ENCODE measurements at regions not wholly inside any gene's neighbourhood (a gene's known extent, or its start where the extent isn't known, plus 50 kb on each side); places are given as distances from the start of the nearest gene placed in this dataset.
"Not testable (repeated sequence)": the region's sequence is repeated elsewhere in the genome, so short reads cannot be mapped to it uniquely, and the experiment has no call there.

DNA sequence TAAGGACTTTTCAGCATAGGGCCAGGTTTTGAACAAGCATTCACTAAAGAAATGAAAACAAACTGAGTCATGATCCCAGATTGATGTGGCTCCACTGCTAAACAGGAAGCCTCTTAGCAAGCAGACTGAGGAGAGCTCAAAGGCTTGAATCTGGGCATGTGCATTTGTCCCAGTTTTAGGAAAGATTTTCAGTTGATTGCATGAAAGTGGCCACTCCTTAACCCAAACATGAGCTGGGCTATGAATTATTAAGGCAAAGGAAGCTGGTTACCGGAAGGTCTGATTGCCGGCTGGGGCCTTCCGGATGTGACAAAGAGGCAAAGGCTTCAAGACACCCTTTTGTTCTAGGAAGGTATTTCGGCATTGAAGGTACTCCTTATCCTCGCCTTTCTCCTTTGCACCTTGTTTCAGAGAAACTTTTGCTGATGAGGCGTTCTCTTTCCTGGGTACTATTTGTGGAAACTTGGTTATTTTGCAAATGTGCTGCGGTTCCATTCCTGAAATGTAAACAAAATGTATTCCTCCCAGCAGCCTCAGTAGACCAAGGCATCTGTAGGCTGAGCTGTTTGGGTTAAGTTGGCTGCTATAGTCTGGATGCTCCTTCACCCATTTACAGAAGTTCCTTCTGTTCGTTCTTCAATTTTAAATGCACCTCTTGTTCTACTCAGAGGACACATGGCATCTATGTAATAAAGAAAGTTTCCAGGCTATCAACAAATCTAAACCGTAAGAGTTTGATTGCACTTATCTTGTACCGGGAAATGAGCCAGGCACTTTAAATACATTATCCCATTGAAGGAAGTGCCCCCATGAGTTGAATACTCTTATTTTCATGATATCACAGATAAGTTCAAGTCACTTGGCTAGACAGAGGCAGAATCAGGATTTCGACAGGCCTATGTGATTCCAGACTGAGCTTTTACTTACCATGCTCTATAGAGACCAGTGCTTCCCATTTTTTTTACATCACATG lies 115.6 kb upstream of the METAP2 start:
- H3K27ac ChIP-seq, result no peak overlapping the region
- intact Hi-C loops (cut with DNase I), result no loop called here
- no peaks in the 10 kb centered on the region for H3K36me3 ChIP-seq
- no peaks in the 10 kb centered on the region for H3K27me3 ChIP-seq (replicated peaks; ENCODE audit: insufficient read depth)
- WGBS, result 73% methylated on average over 11 of the region's 11 CpGs
- TF ChIP-seq POLR2AphosphoS5 (IDR thresholded peaks at IDR 0.05) (no peak), POLR2A (IDR thresholded peaks at IDR 0.05) (no peak), CTCF (IDR thresholded peaks at IDR 0.05) (no peak)
- H3K4me1 ChIP-seq (replicated peaks), result no peaks in the 10 kb centered on the region
- no peak for DNase-seq (ENCODE audit: low spot score)
- H3K4me3 ChIP-seq, result no peak overlapping the region
- no peaks in the 10 kb centered on the region for H3K9me3 ChIP-seq

DNA sequence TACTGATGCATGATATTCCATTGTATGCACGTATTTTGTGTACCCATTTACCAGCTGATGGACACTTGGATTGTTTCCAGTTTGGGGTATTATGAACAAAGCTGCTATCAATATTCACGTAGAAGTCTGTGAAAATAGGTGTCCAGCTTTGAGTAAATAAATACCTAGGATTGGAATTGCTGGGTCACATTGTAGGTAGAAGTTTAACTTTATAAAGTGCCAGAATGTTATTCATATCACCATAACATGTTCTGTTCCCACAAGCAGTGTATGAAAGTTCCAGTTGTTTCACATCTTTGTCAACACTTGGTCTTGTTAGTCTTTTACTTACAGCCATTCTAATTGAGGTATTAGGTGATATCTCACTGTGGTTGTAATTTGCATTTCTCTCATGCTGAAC lies 108.0 kb upstream of the METAP2 start:
- DNase-seq (ENCODE audit: low spot score), result no peak
- Histone ChIP-seq H3K27me3 (replicated peaks; ENCODE audit: insufficient read depth) (no peaks in the 10 kb centered on the region), H3K4me3 (no peak overlapping the region), H3K27ac (no peak overlapping the region), H3K36me3 (no peaks in the 10 kb centered on the region), H3K4me1 (replicated peaks) (no peaks in the 10 kb centered on the region), H3K9me3 (no peaks in the 10 kb centered on the region)
- intact Hi-C loops (cut with DNase I), result no loop called here
- 59% methylated on average over 2 of the region's 2 CpGs for WGBS
- TF ChIP-seq CTCF (IDR thresholded peaks at IDR 0.05) (no peak), POLR2A (IDR thresholded peaks at IDR 0.05) (no peak), POLR2AphosphoS5 (IDR thresholded peaks at IDR 0.05) (no peak)

- Histone ChIP-seq H3K27ac (no peak overlapping the region), H3K36me3 (no peaks in the 10 kb centered on the region), H3K4me1 (replicated peaks) (no peaks in the 10 kb centered on the region), H3K4me3 (no peak overlapping the region), H3K27me3 (replicated peaks; ENCODE audit: insufficient read depth) (no peaks in the 10 kb centered on the region), H3K9me3 (no peaks in the 10 kb centered on the region)
- TF ChIP-seq POLR2AphosphoS5 (IDR thresholded peaks at IDR 0.05), result no peak
- TF ChIP-seq CTCF (IDR thresholded peaks at IDR 0.05), result no peak
- TF ChIP-seq POLR2A (IDR thresholded peaks at IDR 0.05), result no peak
- DNase-seq (ENCODE audit: low spot score), result no peak
- 70% methylated on average over 2 of the region's 2 CpGs for WGBS
- intact Hi-C loops (cut with DNase I), result no loop called here
These were observed 105.0 kb upstream of the METAP2 start for GRCh38 chr12:95368931-95369330.

- TF ChIP-seq POLR2A (IDR thresholded peaks at IDR 0.05) (no peak), POLR2AphosphoS5 (IDR thresholded peaks at IDR 0.05) (no peak), CTCF (IDR thresholded peaks at IDR 0.05) (no peak)
- Histone ChIP-seq H3K36me3 (no peaks in the 10 kb centered on the region), H3K4me3 (no peak overlapping the region), H3K27me3 (replicated peaks; ENCODE audit: insufficient read depth) (no peaks in the 10 kb centered on the region), H3K9me3 (no peaks in the 10 kb centered on the region), H3K27ac (no peak overlapping the region), H3K4me1 (replicated peaks) (no peaks in the 10 kb centered on the region)
- intact Hi-C loops (cut with DNase I), result no loop called here
- WGBS, result 93% methylated on average over 5 of the region's 5 CpGs
- DNase-seq (ENCODE audit: low spot score), result no peak
These were observed 102.4 kb upstream of the METAP2 start for GRCh38 chr12:95371571-95371970.

GRCh38 chr12:95379481-95379880 lies 94.5 kb upstream of the METAP2 start:
- 77% methylated on average over 7 of the region's 23 CpGs for WGBS
- H3K9me3 ChIP-seq; H3K27ac ChIP-seq; H3K4me3 ChIP-seq; H3K27me3 ChIP-seq (replicated peaks; ENCODE audit: insufficient read depth); H3K36me3 ChIP-seq; H3K4me1 ChIP-seq (replicated peaks); DNase-seq (ENCODE audit: low spot score); intact Hi-C loops (cut with DNase I): not testable (repeated sequence)

- not testable (repeated sequence) for DNase-seq (ENCODE audit: low spot score); H3K9me3 ChIP-seq; H3K4me1 ChIP-seq (replicated peaks); H3K36me3 ChIP-seq; H3K27ac ChIP-seq; H3K27me3 ChIP-seq (replicated peaks; ENCODE audit: insufficient read depth); H3K4me3 ChIP-seq
- intact Hi-C loops (cut with DNase I), result loop anchor here (5.0 kb wide), 3 partner anchors 43 to 163 kb away; partner anchors contain the start of genes FGD6, METAP2 and VEZT
- WGBS, result 69% methylated on average over 14 of the region's 14 CpGs
These were observed 93.6 kb upstream of the METAP2 start for GRCh38 chr12:95380334-95380733.
